D721Med (cell line): ENCODE measurements at regions not wholly inside any gene's neighbourhood (a gene's known extent, or its start where the extent isn't known, plus 50 kb on each side); places are given as distances from the start of the nearest gene placed in this dataset.

Source experiments
- DNase-seq: peaks from one replicate; pipeline ENCODE4 v3.0.0; 2011; ENCODE audit warnings: low spot score; ENCODE audit not compliant: insufficient read length
- FAIRE-seq: peaks from 2 replicates; lab custom pipeline; 2011; peaks lifted over from hg19 to GRCh38; lab: Jason Lieb, UNC
- CTCF ChIP-seq: IDR thresholded peaks from 2 replicates; pipeline ENCODE4 v1.5.1; 2012; ENCODE audit warnings: mild to moderate bottlenecking, control low read depth; ENCODE audit not compliant: insufficient read depth; ENCODE audit errors: missing control alignments

GRCh38 chr3:9301091-9301490, 51.6 kb upstream of the SRGAP3 start:
- FAIRE-seq (no peak), DNase-seq (no peak)
- TF ChIP-seq CTCF, result no peak

- TF ChIP-seq CTCF, result no peak
- DNase-seq, result no peak
- no peak for FAIRE-seq
Observed at GRCh38 chr3:9301798-9302197, 52.4 kb upstream of the SRGAP3 start.

GRCh38 chr3:9302425-9303181, 53.2 kb upstream of the SRGAP3 start:
- DNase-seq (peak; percentile 51), FAIRE-seq (no peak)
- peak; percentile 92 for TF ChIP-seq CTCF

GRCh38 chr3:9308298-9308990, 54.4 kb upstream of the THUMPD3 start:
- no peak for FAIRE-seq
- DNase-seq, result no peak
- no peak for TF ChIP-seq CTCF

GRCh38 chr3:9310043-9310442, 52.8 kb upstream of the THUMPD3 start:
- DNase-seq (no peak), FAIRE-seq (no peak)
- TF ChIP-seq CTCF, result no peak

- no peak for TF ChIP-seq CTCF
- FAIRE-seq (no peak), DNase-seq (no peak)
Observed at GRCh38 chr3:9311228-9311627, 51.6 kb upstream of the THUMPD3 start.
